ENCODE measurements at regions not wholly inside any gene's neighbourhood (a gene's known extent, or its start where the extent isn't known, plus 50 kb on each side); places are given as distances from the start of the nearest gene placed in this dataset.

GRCh38 chr4:20614816-20615215 lies 85.4 kb upstream of the PACRGL start:
- TF ChIP-seq POLR2A (IDR thresholded peaks at IDR 0.05; ENCODE audit: low read depth) (no peak), CTCF (IDR thresholded peaks at IDR 0.05) (no peak), POLR2AphosphoS5 (IDR thresholded peaks at IDR 0.05) (no peak), EP300 (IDR thresholded peaks at IDR 0.05) (no peak)
- no peak for DNase-seq (ENCODE audit: extremely low spot score)
- intact Hi-C loops (cut with DNase I): no loop called here
- Histone ChIP-seq H3K4me1 (peaks cover 0 to 46% (median 42%) of the 10 kb centered on the region in 4 donors), H3K27ac (replicated peaks in 1 of 4) (peak overlapping the region in 1 of 4 donors; percentile 4), H3K9me3 (no peaks in the 10 kb centered on the region), H3K4me3 (no peak overlapping the region), H3K36me3 (peaks cover 0 to 43% (median 5%) of the 10 kb centered on the region in 4 donors), H3K27me3 (no peaks in the 10 kb centered on the region)
- 70% methylated on average over 2 of the region's 2 CpGs for WGBS

GRCh38 chr4:20615486-20616260 lies 84.6 kb upstream of the PACRGL start:
- H3K27me3 ChIP-seq: no peaks in the 10 kb centered on the region
- DNase-seq (ENCODE audit: extremely low spot score): no peak
- H3K27ac ChIP-seq (replicated peaks in 1 of 4): peak overlapping the region in 2 of 4 donors; percentile 14 to 42
- H3K4me1 ChIP-seq: peaks cover 0 to 46% (median 42%) of the 10 kb centered on the region in 4 donors
- H3K4me3 ChIP-seq: no peak overlapping the region
- intact Hi-C loops (cut with DNase I): no loop called here
- 40% methylated on average over 7 of the region's 7 CpGs for WGBS
- H3K36me3 ChIP-seq: peaks cover 0 to 34% (median 5%) of the 10 kb centered on the region in 4 donors
- TF ChIP-seq CTCF (IDR thresholded peaks at IDR 0.05) (no peak), EP300 (IDR thresholded peaks at IDR 0.05) (no peak), POLR2A (IDR thresholded peaks at IDR 0.05; ENCODE audit: low read depth) (no peak), POLR2AphosphoS5 (IDR thresholded peaks at IDR 0.05) (no peak)
- no peaks in the 10 kb centered on the region for H3K9me3 ChIP-seq

GRCh38 chr4:20616313-20616712 lies 83.9 kb upstream of the PACRGL start:
- intact Hi-C loops (cut with DNase I): no loop called here
- peak overlapping the region in 1 of 4 donors; percentile 14 for H3K27ac ChIP-seq (replicated peaks in 1 of 4)
- TF ChIP-seq POLR2AphosphoS5 (IDR thresholded peaks at IDR 0.05) (no peak), POLR2A (IDR thresholded peaks at IDR 0.05; ENCODE audit: low read depth) (no peak), EP300 (IDR thresholded peaks at IDR 0.05) (no peak), CTCF (IDR thresholded peaks at IDR 0.05) (no peak)

GRCh38 chr4:20616848-20617247 lies 83.4 kb upstream of the PACRGL start:
- H3K4me1 ChIP-seq: peaks cover 0 to 56% (median 42%) of the 10 kb centered on the region in 4 donors
- intact Hi-C loops (cut with DNase I): no loop called here
- no peak for TF ChIP-seq EP300 (IDR thresholded peaks at IDR 0.05)
- no peak for TF ChIP-seq POLR2A (IDR thresholded peaks at IDR 0.05; ENCODE audit: low read depth)
- TF ChIP-seq POLR2AphosphoS5 (IDR thresholded peaks at IDR 0.05): no peak
- TF ChIP-seq CTCF (IDR thresholded peaks at IDR 0.05): no peak

More at GRCh38 chr4:20616313-20616712, 83.9 kb upstream of the PACRGL start:
- Histone ChIP-seq H3K9me3 (no peaks in the 10 kb centered on the region), H3K27me3 (no peaks in the 10 kb centered on the region), H3K4me1 (peaks cover 0 to 52% (median 42%) of the 10 kb centered on the region in 4 donors), H3K4me3 (no peak overlapping the region), H3K36me3 (peaks cover 0 to 30% (median 5%) of the 10 kb centered on the region in 4 donors)
- no peak for DNase-seq (ENCODE audit: extremely low spot score)

More at GRCh38 chr4:20616848-20617247, 83.4 kb upstream of the PACRGL start:
- 85% methylated on average over 8 of the region's 8 CpGs for WGBS
- DNase-seq (ENCODE audit: extremely low spot score): no peak
- Histone ChIP-seq H3K27me3 (no peaks in the 10 kb centered on the region), H3K27ac (replicated peaks in 1 of 4) (peak overlapping the region in 2 of 4 donors; percentile 50 to 52), H3K36me3 (peaks cover 0 to 25% (median 5%) of the 10 kb centered on the region in 4 donors), H3K4me3 (no peak overlapping the region), H3K9me3 (no peaks in the 10 kb centered on the region)
